HEK293T (cell line): ENCODE measurements at regions not wholly inside any gene's neighbourhood (a gene's known extent, or its start where the extent isn't known, plus 50 kb on each side); places are given as distances from the start of the nearest gene placed in this dataset.
A peak's percentile ranks its signal among the peaks of the same experiment; 100 is the strongest.
"Not testable (repeated sequence)": the region's sequence is repeated elsewhere in the genome, so short reads cannot be mapped to it uniquely, and the experiment has no call there.

Experiments
- CTCF ChIA-PET: fragments of 350-600 bp; formaldehyde crosslinking; extraction: SDS; loops from one replicate; lab custom pipeline; 2021; ENCODE audit warnings: antibody characterized with exemption, inconsistent platforms; lab: Yijun Ruan, JAX
- POLR2A ChIA-PET: fragments of 350-600 bp; formaldehyde crosslinking; extraction: SDS; loops from one replicate; lab custom pipeline; 2020; ENCODE audit warnings: antibody characterized with exemption, inconsistent platforms; lab: Yijun Ruan, JAX
- DNase-seq: peaks from one replicate; pipeline ENCODE4 v3.0.0; 2012; ENCODE audit warnings: mixed read lengths; ENCODE audit errors: extremely low spot score
- ARNT ChIP-seq: fragments of 450-650 bp; IDR thresholded peaks from 2 replicates; pipeline ENCODE4 v1.6.1; 2017; ENCODE audit warnings: mild to moderate bottlenecking
- BHLHE40 ChIP-seq: fragments of 450-650 bp; IDR thresholded peaks from 2 replicates; pipeline ENCODE4 v1.6.1; 2016; ENCODE audit warnings: mild to moderate bottlenecking, moderate library complexity, borderline replicate concordance
- CTBP1 ChIP-seq: fragments of 450-650 bp; IDR thresholded peaks from 2 replicates; pipeline ENCODE4 v1.6.1; 2016; ENCODE audit warnings: borderline replicate concordance
- ELF4 ChIP-seq: fragments of 450-650 bp; IDR thresholded peaks from 2 replicates; pipeline ENCODE4 v1.6.1; 2017; ENCODE audit warnings: antibody characterized with exemption
- FOXA1 ChIP-seq: fragments of 450-650 bp; IDR thresholded peaks from 2 replicates; pipeline ENCODE4 v1.6.1; 2016; ENCODE audit warnings: mild to moderate bottlenecking
- FOXK2 ChIP-seq: fragments of 450-650 bp; IDR thresholded peaks from 2 replicates; pipeline ENCODE4 v1.6.1; 2016; ENCODE audit warnings: mild to moderate bottlenecking
- FOXM1 ChIP-seq: fragments of 450-650 bp; IDR thresholded peaks from 2 replicates; pipeline ENCODE4 v1.6.1; 2017; ENCODE audit warnings: mild to moderate bottlenecking, borderline replicate concordance
- HDGF ChIP-seq: fragments of 450-650 bp; IDR thresholded peaks from 2 replicates; pipeline ENCODE4 v1.6.1; 2017; ENCODE audit warnings: antibody characterized with exemption, borderline replicate concordance
- L3MBTL2 ChIP-seq: fragments of 450-650 bp; conservative IDR thresholded peaks from 2 replicates; pipeline ENCODE4 v1.6.1; 2016; ENCODE audit warnings: mild to moderate bottlenecking
- LEF1 ChIP-seq: fragments of 450-650 bp; IDR thresholded peaks from 2 replicates; pipeline ENCODE4 v1.6.1; 2017; ENCODE audit warnings: mild to moderate bottlenecking, borderline replicate concordance
- NFRKB ChIP-seq: fragments of 450-650 bp; IDR thresholded peaks from 2 replicates; pipeline ENCODE4 v1.6.1; 2016; ENCODE audit warnings: mild to moderate bottlenecking, moderate library complexity
- SP1 ChIP-seq: fragments of 450-650 bp; IDR thresholded peaks from 2 replicates; pipeline ENCODE4 v1.6.1; 2017
- SUZ12 ChIP-seq: fragments of 450-650 bp; IDR thresholded peaks from 2 replicates; pipeline ENCODE4 v1.6.1; 2016; ENCODE audit warnings: mild to moderate bottlenecking
- TARDBP ChIP-seq: fragments of 450-650 bp; IDR thresholded peaks from 2 replicates; pipeline ENCODE4 v1.6.1; 2016
- ZNF384 ChIP-seq: fragments of 450-650 bp; IDR thresholded peaks from 2 replicates; pipeline ENCODE4 v1.6.1; 2016
- TF ChIP-seq, protein P1 (sequence below): fragments of 450-650 bp; IDR thresholded peaks from 2 replicates; pipeline ENCODE4 v1.6.1; 2016

DNA sequence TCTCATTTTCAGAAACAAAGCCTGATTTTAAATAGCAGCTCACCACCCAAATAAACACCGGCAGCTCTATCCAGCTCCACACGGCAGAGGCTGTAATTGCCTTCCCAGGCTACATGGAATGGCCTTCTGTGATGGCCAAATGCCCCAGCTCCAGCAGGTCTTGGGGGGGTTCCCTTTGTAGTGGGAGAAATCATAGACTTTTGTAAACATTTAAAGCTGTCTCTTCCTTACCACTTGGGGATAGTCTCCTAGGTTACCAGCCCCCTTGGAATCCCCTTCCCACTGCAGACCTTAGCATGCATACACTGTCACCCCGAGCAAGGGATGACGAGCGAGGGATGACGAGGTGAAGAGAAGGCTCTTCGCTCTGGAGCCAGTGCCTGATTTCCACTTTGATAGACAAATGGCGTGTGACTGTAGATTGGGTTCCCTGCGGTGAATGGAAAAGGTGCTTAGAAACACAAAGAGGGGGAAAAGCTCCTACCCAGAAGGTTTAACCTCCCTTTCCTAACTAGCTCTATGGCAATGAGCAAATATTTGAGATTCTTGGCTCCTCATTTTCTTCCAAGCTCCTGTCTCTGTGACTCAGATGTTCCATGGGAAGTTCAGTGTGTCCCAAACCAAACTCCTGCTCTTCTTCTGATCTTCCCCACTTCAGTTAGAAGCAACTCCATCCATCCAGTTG, 108.0 kb upstream of the CADM1 start:
- DNase-seq: no peak
- TF ChIP-seq ARNT: no peak
- TF ChIP-seq, protein P1, sequence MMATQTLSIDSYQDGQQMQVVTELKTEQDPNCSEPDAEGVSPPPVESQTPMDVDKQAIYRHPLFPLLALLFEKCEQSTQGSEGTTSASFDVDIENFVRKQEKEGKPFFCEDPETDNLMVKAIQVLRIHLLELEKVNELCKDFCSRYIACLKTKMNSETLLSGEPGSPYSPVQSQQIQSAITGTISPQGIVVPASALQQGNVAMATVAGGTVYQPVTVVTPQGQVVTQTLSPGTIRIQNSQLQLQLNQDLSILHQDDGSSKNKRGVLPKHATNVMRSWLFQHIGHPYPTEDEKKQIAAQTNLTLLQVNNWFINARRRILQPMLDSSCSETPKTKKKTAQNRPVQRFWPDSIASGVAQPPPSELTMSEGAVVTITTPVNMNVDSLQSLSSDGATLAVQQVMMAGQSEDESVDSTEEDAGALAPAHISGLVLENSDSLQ: no peak
- no peak for TF ChIP-seq FOXK2
- TF ChIP-seq ZNF384: no peak
- TF ChIP-seq NFRKB: no peak
- TF ChIP-seq FOXA1: no peak
- no peak for TF ChIP-seq HDGF
- TF ChIP-seq TARDBP: no peak
- no peak for TF ChIP-seq CTBP1
- TF ChIP-seq LEF1: no peak
- no peak for TF ChIP-seq FOXM1
- TF ChIP-seq BHLHE40: no peak
- no peak for TF ChIP-seq SP1
- no peak for TF ChIP-seq SUZ12
- no peak for TF ChIP-seq L3MBTL2
- no peak for TF ChIP-seq ELF4
- CTCF ChIA-PET: no interaction called here
- POLR2A ChIA-PET: no interaction called here

DNA sequence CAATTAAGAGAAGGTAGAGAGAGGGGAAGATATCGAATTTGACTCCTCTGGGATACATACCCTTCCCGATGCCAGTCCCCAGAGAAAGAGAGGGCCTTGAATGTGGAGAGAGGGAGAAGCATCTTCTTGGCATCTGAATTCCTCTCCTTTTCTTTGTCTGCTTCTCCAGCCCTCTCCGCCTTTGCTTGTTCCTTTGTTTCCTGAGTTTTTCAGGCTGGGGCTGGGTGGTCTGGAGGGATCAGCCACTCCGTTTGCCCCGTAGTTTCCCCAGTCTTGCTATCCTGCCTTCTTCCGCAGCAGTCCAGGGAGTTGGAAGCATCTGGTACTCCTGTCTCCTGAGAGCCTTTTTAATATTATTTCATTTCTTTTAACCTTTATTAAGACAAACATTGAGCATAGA, 107.1 kb upstream of the CADM1 start:
- POLR2A ChIA-PET: no interaction called here

DNA sequence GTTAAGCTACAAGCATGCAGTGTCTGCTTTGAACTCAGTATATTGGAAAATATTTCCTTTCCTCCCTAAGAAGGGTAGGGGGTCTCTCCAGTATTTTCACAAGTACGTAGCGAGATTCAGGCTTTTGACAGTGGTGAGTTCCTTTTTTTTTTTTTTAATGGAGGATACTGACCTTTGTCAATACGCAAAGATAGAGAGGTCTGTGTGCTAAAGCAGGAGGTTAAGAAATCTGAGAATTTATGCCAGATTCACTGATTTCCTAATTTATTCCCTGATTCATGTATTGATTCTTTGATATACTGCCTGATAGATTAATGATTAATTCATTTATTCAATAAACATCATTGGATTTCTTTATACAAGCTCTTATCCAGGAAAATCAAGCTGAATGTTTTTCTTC, 106.7 kb upstream of the CADM1 start:
- ChIA-PET POLR2A (no interaction called here), CTCF (no interaction called here)
- no peak for TF ChIP-seq ZNF384
- TF ChIP-seq FOXM1: no peak
- TF ChIP-seq LEF1: no peak
- no peak for TF ChIP-seq ARNT
- no peak for TF ChIP-seq FOXK2
- TF ChIP-seq FOXA1: no peak
- TF ChIP-seq BHLHE40: no peak
- TF ChIP-seq NFRKB: no peak
- no peak for DNase-seq

More for the DNA sequence above, 107.1 kb upstream of the CADM1 start:
- TF ChIP-seq BHLHE40: no peak
- TF ChIP-seq FOXA1: no peak
- no peak for TF ChIP-seq SP1
- no peak for TF ChIP-seq SUZ12
- TF ChIP-seq, protein P1: no peak
- DNase-seq: no peak
- CTCF ChIA-PET: no interaction called here

DNA sequence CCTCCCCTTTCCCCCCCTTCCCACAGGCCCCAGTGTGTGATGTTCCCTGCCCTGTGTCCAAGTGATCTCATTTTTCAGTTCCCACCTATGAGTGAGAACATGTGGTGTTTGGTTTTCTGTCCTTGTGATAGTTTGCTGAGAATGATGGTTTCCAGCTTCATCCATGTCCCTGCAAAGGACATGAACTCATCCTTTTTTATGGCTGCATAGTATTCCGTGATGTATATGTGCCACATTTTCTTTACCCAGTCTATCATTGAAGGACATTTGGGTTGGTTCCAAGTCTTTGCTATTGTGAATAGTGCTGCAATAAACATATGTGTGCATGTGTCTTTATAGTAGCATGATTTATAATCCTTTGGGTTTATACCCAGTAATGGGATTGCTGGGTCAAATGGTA, 106.0 kb upstream of the CADM1 start:
- CTCF ChIA-PET: interaction anchor here (0.6 kb wide), 1 partner anchor 285 kb away, joined by 3 read pairs; no protein-coding TSS in a partner anchor
- POLR2A ChIA-PET, DNase-seq: not testable (repeated sequence)

DNA sequence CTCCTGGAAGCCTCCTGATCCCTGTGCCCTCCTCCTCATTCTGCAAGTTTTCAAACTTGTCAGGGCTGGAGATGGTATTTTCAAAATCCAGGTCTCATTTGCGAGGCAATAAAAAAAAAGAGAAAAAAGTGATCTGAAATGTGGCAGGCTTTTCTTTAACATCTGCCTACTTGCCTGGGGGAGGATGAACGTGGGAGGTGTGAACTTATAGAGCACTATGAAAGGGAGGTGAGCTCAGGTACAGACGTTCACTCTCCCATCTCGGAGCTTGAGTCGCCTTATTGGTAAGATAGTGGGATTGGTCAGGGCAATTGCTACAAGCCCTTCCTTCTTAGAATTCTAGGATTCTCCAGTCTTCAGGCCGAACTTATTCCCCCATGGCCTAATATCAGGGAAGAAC, 104.8 kb upstream of the CADM1 start:
- POLR2A ChIA-PET: no interaction called here
- TF ChIP-seq FOXM1 (no peak), FOXA1 (no peak), BHLHE40 (no peak), ARNT (no peak), SP1 (no peak), FOXK2 (no peak), CTBP1 (no peak)
- TF ChIP-seq, protein P1: no peak
- CTCF ChIA-PET: no interaction called here
- DNase-seq: no peak

DNA sequence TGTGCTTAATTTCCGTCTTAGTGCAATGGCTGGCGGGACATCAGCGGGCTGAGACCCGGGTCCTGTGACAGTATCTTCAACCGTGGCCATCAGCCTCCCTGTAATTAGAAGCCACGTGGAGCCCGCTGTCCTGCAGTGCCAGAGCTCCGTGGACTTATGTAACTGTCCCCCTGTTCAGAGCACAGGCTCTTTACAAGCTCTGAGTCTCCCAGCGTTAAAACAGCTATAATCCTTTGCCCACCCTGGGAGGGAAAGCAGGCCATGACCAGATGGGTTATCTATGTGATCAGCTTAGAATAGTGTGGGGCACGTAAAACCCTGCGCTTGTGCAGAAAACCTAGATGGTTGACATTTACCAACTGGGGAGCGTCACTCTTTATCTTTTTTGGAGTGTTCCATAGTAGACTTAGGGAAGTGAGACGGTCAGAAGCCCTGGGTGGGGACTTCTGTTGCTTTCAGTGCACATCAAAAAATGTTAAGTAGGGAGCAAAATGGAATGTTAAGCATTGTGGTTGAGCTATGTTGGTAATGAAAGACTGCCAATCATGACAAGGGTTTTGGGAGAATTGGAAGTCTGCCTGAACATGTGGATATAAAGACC, 103.5 kb upstream of the CADM1 start:
- POLR2A ChIA-PET: interaction anchor here (0.8 kb wide), 1 partner anchor 14 kb away, joined by 3 read pairs; no protein-coding TSS in a partner anchor
- no peak for DNase-seq
- no peak for TF ChIP-seq SUZ12
- 0 out of 2 replicates have a peak, but pooled peaks have one; percentile 21 for TF ChIP-seq L3MBTL2
- no peak for TF ChIP-seq FOXM1
- no peak for TF ChIP-seq NFRKB
- no peak for TF ChIP-seq LEF1
- TF ChIP-seq TARDBP: no peak
- CTCF ChIA-PET: interaction anchor here (0.6 to 0.7 kb wide), 2 partner anchors 72 to 1077 kb away, joined by 3 to 4 read pairs; no protein-coding TSS in a partner anchor
